H1 (cell line): ENCODE measurements at regions not wholly inside any gene's neighbourhood (a gene's known extent, or its start where the extent isn't known, plus 50 kb on each side); places are given as distances from the start of the nearest gene placed in this dataset.

Experiments used
- TF ChIP-seq, protein P1 (sequence below): IDR thresholded peaks from 2 replicates; pipeline ENCODE4 v1.6.1; 2011; ENCODE audit warnings: low read depth, mild to moderate bottlenecking, low read length; ENCODE audit not compliant: insufficient read depth

DNA sequence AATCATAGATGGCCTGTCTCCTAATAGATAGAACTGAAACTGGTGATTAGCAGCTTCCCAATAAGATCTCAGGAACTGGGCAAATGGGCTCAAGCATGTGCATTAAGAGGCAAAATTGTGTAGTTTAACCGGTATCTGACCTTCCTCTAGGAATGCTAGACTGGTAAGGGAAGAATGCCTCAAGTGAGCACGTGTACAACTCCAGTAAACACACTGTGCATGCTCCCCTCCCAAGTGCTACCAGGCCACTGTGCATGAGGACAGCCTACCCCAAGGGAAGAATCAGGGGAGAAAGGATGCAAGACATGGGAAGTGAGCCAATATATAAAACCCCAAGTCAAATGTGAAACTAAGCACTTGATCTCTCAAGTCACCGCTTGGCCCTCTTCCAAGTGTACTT is 1157.4 kb upstream of the CDH18 start (continued):
- TF ChIP-seq, protein P1, sequence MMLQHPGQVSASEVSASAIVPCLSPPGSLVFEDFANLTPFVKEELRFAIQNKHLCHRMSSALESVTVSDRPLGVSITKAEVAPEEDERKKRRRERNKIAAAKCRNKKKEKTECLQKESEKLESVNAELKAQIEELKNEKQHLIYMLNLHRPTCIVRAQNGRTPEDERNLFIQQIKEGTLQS = no peak
